Neural cell (in vitro differentiated cells): ENCODE measurements at regions not wholly inside any gene's neighbourhood (a gene's known extent, or its start where the extent isn't known, plus 50 kb on each side); places are given as distances from the start of the nearest gene placed in this dataset.

ENCODE experiments used
- H2AFZ ChIP-seq: fragments of 200-600, 300-800 bp; sonication (generic), shearing (Covaris generic); 2 replicates; pipeline ENCODE4 v1.6.0; 2014; ENCODE audit warnings: low read depth, mild to moderate bottlenecking, antibody characterized with exemption, low read length, moderate library complexity
- H3F3A ChIP-seq: fragments of 200-600 bp; shearing (Covaris generic); 2 replicates; pipeline ENCODE4 v1.6.1; 2016; ENCODE audit warnings: mild to moderate bottlenecking, moderate library complexity, mixed read lengths, antibody characterized with exemption, low read length; ENCODE audit not compliant: insufficient read depth, poor library complexity, severe bottlenecking
- H3K27ac ChIP-seq: fragments of 200-600, 300-800 bp; sonication (generic), shearing (Covaris generic); 2 replicates; pipeline ENCODE4 v1.5.1; 2014; ENCODE audit warnings: mild to moderate bottlenecking, low read length, moderate library complexity
- H3K27me3 ChIP-seq: fragments of 300-800, 200-600 bp; sonication (generic), shearing (Covaris generic); 2 replicates; pipeline ENCODE4 v1.6.0; 2014; ENCODE audit warnings: mild to moderate bottlenecking, low read depth, low read length, moderate library complexity; ENCODE audit not compliant: insufficient read depth
- H3K36me3 ChIP-seq: fragments of 300-800, 200-600 bp; sonication (generic), shearing (Covaris generic); 2 replicates; pipeline ENCODE4 v1.5.1; 2014; ENCODE audit warnings: mild to moderate bottlenecking, antibody characterized with exemption, low read length, moderate library complexity; ENCODE audit not compliant: insufficient read depth
- H3K4me2 ChIP-seq: fragments of 300-800, 200-600 bp; sonication (generic), shearing (Covaris generic); 2 replicates; pipeline ENCODE4 v1.6.0; 2014; ENCODE audit warnings: mild to moderate bottlenecking, low read length
- H3K4me3 ChIP-seq: fragments of 300-800, 200-600 bp; sonication (generic), shearing (Covaris generic); 2 replicates; pipeline ENCODE4 v1.5.1; 2014; ENCODE audit warnings: mild to moderate bottlenecking, low read length, moderate library complexity
- H3K79me2 ChIP-seq: fragments of 200-600 bp; shearing (Covaris generic); replicated peaks from 2 replicates; pipeline ENCODE4 v1.6.0; 2014; ENCODE audit warnings: mild to moderate bottlenecking, low read length, moderate library complexity; ENCODE audit not compliant: insufficient read depth
- H3K9ac ChIP-seq: fragments of 300-800, 200-600 bp; sonication (generic), shearing (Covaris generic); 2 replicates; pipeline ENCODE4 v1.6.1; 2016; ENCODE audit warnings: mild to moderate bottlenecking, low read length, mixed read lengths
- H3K9me2 ChIP-seq: fragments of 200-600 bp; shearing (Covaris generic); 2 replicates; pipeline ENCODE4 v1.6.1; 2016; ENCODE audit warnings: mild to moderate bottlenecking, low read length, mixed read lengths; ENCODE audit not compliant: insufficient read depth
- H3K9me3 ChIP-seq: fragments of 200-600, 300-800 bp; sonication (generic), shearing (Covaris generic); 2 replicates; pipeline ENCODE4 v1.6.1; 2016; ENCODE audit warnings: mild to moderate bottlenecking, mixed run types, low read length, moderate library complexity, mixed read lengths
- H4K20me1 ChIP-seq: fragments of 200-600 bp; shearing (Covaris generic); 2 replicates; pipeline ENCODE4 v1.6.1; 2016; ENCODE audit warnings: mild to moderate bottlenecking, mixed run types; ENCODE audit not compliant: insufficient read depth
- CTCF ChIP-seq: fragments of 450-650 bp; IDR thresholded peaks from 2 replicates; pipeline ENCODE4 v1.5.1; 2014; ENCODE audit warnings: antibody characterized with exemption, mild to moderate bottlenecking, moderate library complexity; ENCODE audit not compliant: poor library complexity, severe bottlenecking
- EP300 ChIP-seq: fragments of 450-650 bp; conservative IDR thresholded peaks from 2 replicates; pipeline ENCODE4 v1.6.1; 2014; ENCODE audit warnings: antibody characterized with exemption, mild to moderate bottlenecking, moderate library complexity; ENCODE audit not compliant: poor library complexity, severe bottlenecking
- EZH2 ChIP-seq: fragments of 200-600, 300-800 bp; shearing (Covaris generic), sonication (generic); IDR thresholded peaks from 2 replicates; pipeline ENCODE4 v1.6.1; 2014; ENCODE audit warnings: antibody characterized with exemption, low read length, borderline replicate concordance, mild to moderate bottlenecking; ENCODE audit not compliant: insufficient read depth, poor library complexity, severe bottlenecking
- MXI1 ChIP-seq: fragments of 450-650 bp; conservative IDR thresholded peaks from 2 replicates; pipeline ENCODE4 v1.6.1; 2014; ENCODE audit warnings: antibody characterized with exemption, mild to moderate bottlenecking; ENCODE audit not compliant: poor library complexity, severe bottlenecking
- POLR2AphosphoS5 ChIP-seq: IDR thresholded peaks from 2 replicates; pipeline ENCODE4 v1.6.1; 2012
- RAD21 ChIP-seq: fragments of 450-650 bp; conservative IDR thresholded peaks from 2 replicates; pipeline ENCODE4 v1.6.1; 2014; ENCODE audit warnings: antibody characterized with exemption, mild to moderate bottlenecking, moderate library complexity
- REST ChIP-seq: IDR thresholded peaks from 2 replicates; pipeline ENCODE4 v1.6.1; 2012; ENCODE audit warnings: borderline replicate concordance
- SMC3 ChIP-seq: fragments of 450-650 bp; conservative IDR thresholded peaks from 2 replicates; pipeline ENCODE4 v1.6.1; 2014; ENCODE audit warnings: antibody characterized with exemption, mild to moderate bottlenecking, moderate library complexity; ENCODE audit not compliant: poor library complexity
- TAF1 ChIP-seq: IDR thresholded peaks from 2 replicates; pipeline ENCODE4 v1.6.1; 2012; ENCODE audit warnings: low read depth

GRCh38 chr11:115008799-115009198, 330.5 kb downstream of the NXPE2 start:
- no peaks in the 10 kb centered on the region for H3K27me3 ChIP-seq
- no peaks in the 10 kb centered on the region for H3K36me3 ChIP-seq
- H2AFZ ChIP-seq = no peak overlapping the region
- H3K9me2 ChIP-seq = no peaks in the 10 kb centered on the region
- no peaks in the 10 kb centered on the region for H3K9me3 ChIP-seq
- H3F3A ChIP-seq = no peaks in the 10 kb centered on the region
- H3K4me2 ChIP-seq = no peak overlapping the region
- no peak overlapping the region for H3K27ac ChIP-seq
- H3K4me3 ChIP-seq = no peak overlapping the region
- H3K79me2 ChIP-seq = no peaks in the 10 kb centered on the region
- no peaks in the 10 kb centered on the region for H4K20me1 ChIP-seq
- no peak for TF ChIP-seq RAD21
- TF ChIP-seq EZH2 = no peak
- no peak for TF ChIP-seq REST
- no peak for TF ChIP-seq SMC3
- TF ChIP-seq CTCF = no peak
- no peak for TF ChIP-seq POLR2AphosphoS5
- no peak for TF ChIP-seq MXI1
- TF ChIP-seq TAF1 = no peak
- TF ChIP-seq EP300 = no peak
- H3K9ac ChIP-seq = no peak overlapping the region

GRCh38 chr11:115017529-115017928, 339.2 kb downstream of the NXPE2 start:
- Histone ChIP-seq H3K4me3 (no peak overlapping the region), H3F3A (no peaks in the 10 kb centered on the region), H4K20me1 (no peaks in the 10 kb centered on the region), H3K27me3 (no peaks in the 10 kb centered on the region), H3K36me3 (no peaks in the 10 kb centered on the region), H3K79me2 (no peaks in the 10 kb centered on the region), H3K27ac (no peak overlapping the region), H3K9ac (no peak overlapping the region), H3K9me3 (no peaks in the 10 kb centered on the region), H3K9me2 (no peaks in the 10 kb centered on the region), H3K4me2 (no peak overlapping the region), H2AFZ (no peak overlapping the region)
- TF ChIP-seq POLR2AphosphoS5 = no peak
- no peak for TF ChIP-seq TAF1
- TF ChIP-seq EP300 = no peak
- TF ChIP-seq CTCF = no peak
- TF ChIP-seq EZH2 = no peak
- no peak for TF ChIP-seq SMC3
